PC-9 (cell line): ENCODE measurements at regions not wholly inside any gene's neighbourhood (a gene's known extent, or its start where the extent isn't known, plus 50 kb on each side); places are given as distances from the start of the nearest gene placed in this dataset.

Experiments
- BruUV-seq: library from RNA; stranded (reverse); fragments of 400-500 nt; replicated peaks from 2 replicates; lab custom pipeline; 2021; lab: Mats Ljungman, UMichigan
- CTCF ChIA-PET: fragments of 300-600 bp; sonication (Branson Sonifier 250); formaldehyde crosslinking; loops from one replicate; lab custom pipeline; 2022; ENCODE audit warnings: antibody characterized with exemption; lab: Charles Lee
- POLR2A ChIA-PET: fragments of 300-600 bp; sonication (Branson Sonifier 250); formaldehyde crosslinking; loops from one replicate; lab custom pipeline; 2022; ENCODE audit warnings: antibody characterized with exemption; ENCODE audit not compliant: unreplicated experiment; lab: Charles Lee
- DNase-seq, 2 experiments: peaks; one replicate each; pipeline versions ENCODE4 v3.0.0 to v3.0.0-alpha.2; 2015 to 2022; ENCODE audit warnings: mixed read lengths in 1 of 2
- H2AFZ ChIP-seq: fragments of 200-600 bp; sonication (generic); 2 replicates; pipeline ENCODE4 v1.8.1; 2017; ENCODE audit warnings: antibody characterized with exemption
- H3F3A ChIP-seq: fragments of 200-600 bp; sonication (generic); 2 replicates; pipeline ENCODE4 v1.8.1; 2017; ENCODE audit warnings: antibody characterized with exemption, mild to moderate bottlenecking, low read depth; ENCODE audit not compliant: insufficient read depth
- H3K27ac ChIP-seq: fragments of 200-600 bp; sonication (generic); 2 replicates; pipeline ENCODE4 v1.6.1; 2016; ENCODE audit warnings: mixed run types
- H3K27me3 ChIP-seq: fragments of 200-600 bp; sonication (generic); 2 replicates; pipeline ENCODE4 v1.6.1; 2016; ENCODE audit warnings: low read depth, mixed run types; ENCODE audit not compliant: insufficient read depth
- H3K36me3 ChIP-seq: fragments of 200-600 bp; sonication (generic); 2 replicates; pipeline ENCODE4 v1.6.1; 2016; ENCODE audit warnings: low read depth, mixed run types
- H3K4me1 ChIP-seq: fragments of 200-600 bp; sonication (generic); replicated peaks from 2 replicates; pipeline ENCODE4 v1.6.1; 2016; ENCODE audit warnings: mixed run types; ENCODE audit not compliant: insufficient read depth
- H3K4me2 ChIP-seq: fragments of 200-600 bp; sonication (generic); 2 replicates; pipeline ENCODE4 v1.6.1; 2017; ENCODE audit warnings: mixed run types
- H3K4me3 ChIP-seq: fragments of 200-600 bp; sonication (generic); 2 replicates; pipeline ENCODE4 v1.6.1; 2016; ENCODE audit warnings: mixed run types
- H3K79me2 ChIP-seq: fragments of 200-600 bp; sonication (generic); 2 replicates; pipeline ENCODE4 v1.6.1; 2017; ENCODE audit warnings: low read depth, mixed run types
- H3K9me2 ChIP-seq: fragments of 200-600 bp; sonication (generic); 2 replicates; pipeline ENCODE4 v1.8.1; 2017; ENCODE audit warnings: mild to moderate bottlenecking; ENCODE audit not compliant: insufficient read depth
- H3K9me3 ChIP-seq: fragments of 200-600 bp; sonication (generic); 2 replicates; pipeline ENCODE4 v1.8.1; 2016; ENCODE audit warnings: low read depth; ENCODE audit not compliant: insufficient read depth
- H4K20me1 ChIP-seq: fragments of 200-600 bp; sonication (generic); 2 replicates; pipeline ENCODE4 v1.8.1; 2017; ENCODE audit not compliant: insufficient read depth
- EZH2 ChIP-seq: fragments of 200-600 bp; sonication (generic); IDR thresholded peaks from 2 replicates; pipeline ENCODE4 v1.8.0; 2017; ENCODE audit warnings: antibody characterized with exemption, low read depth
- intact Hi-C: fragments of 100-400 bp; cut with micrococcal nuclease; formaldehyde crosslinking; loops from one replicate; pipeline ENCODE4 v1.10.0; 2022; ENCODE audit not compliant: unreplicated experiment
- TF ChIP-seq, protein P1 (sequence below): fragments of 200-600 bp; sonication (generic); conservative IDR thresholded peaks from 2 replicates; pipeline ENCODE4 v1.6.1; 2017; ENCODE audit warnings: mixed run types, antibody characterized with exemption, mild to moderate bottlenecking, moderate library complexity

DNA sequence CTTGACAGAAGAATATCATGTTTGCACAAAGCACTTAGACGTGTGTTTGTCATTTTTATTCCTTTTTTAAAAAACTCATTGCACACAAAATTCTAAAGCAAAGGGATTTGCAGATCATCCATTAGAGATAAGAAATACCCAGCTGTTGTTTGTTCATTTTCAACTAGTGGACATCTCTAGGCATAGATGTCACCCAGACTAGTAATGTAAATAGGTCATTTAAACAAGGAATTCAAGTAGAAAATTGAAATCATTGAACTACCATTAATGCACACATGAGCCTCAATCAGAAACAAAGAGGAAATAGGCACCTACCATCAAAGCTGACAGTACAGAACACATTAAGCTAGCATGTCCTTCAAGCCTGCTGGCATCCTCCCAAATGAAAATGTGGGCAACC is 107.3 kb downstream of the OR2K2 start:
- H2AFZ ChIP-seq: no peak overlapping the region
- H3F3A ChIP-seq: no peaks in the 10 kb centered on the region
- H3K79me2 ChIP-seq: no peaks in the 10 kb centered on the region
- H3K4me2 ChIP-seq: no peak overlapping the region
- ChIA-PET CTCF (no interaction called here), POLR2A (no interaction called here)
- H3K9me2 ChIP-seq: no peaks in the 10 kb centered on the region
- no peaks in the 10 kb centered on the region for H3K36me3 ChIP-seq
- BruUV-seq: no TSS peak
- H3K4me3 ChIP-seq: no peak overlapping the region
- no peak overlapping the region for H3K27ac ChIP-seq
- no peaks in the 10 kb centered on the region for H3K27me3 ChIP-seq
- no peaks in the 10 kb centered on the region for H3K4me1 ChIP-seq
- H4K20me1 ChIP-seq: no peaks in the 10 kb centered on the region
- no peaks in the 10 kb centered on the region; the same call in 1 of the 2 replicates for H3K9me3 ChIP-seq
- intact Hi-C loops: no loop called here
- DNase-seq: no peak
- TF ChIP-seq, protein P1, sequence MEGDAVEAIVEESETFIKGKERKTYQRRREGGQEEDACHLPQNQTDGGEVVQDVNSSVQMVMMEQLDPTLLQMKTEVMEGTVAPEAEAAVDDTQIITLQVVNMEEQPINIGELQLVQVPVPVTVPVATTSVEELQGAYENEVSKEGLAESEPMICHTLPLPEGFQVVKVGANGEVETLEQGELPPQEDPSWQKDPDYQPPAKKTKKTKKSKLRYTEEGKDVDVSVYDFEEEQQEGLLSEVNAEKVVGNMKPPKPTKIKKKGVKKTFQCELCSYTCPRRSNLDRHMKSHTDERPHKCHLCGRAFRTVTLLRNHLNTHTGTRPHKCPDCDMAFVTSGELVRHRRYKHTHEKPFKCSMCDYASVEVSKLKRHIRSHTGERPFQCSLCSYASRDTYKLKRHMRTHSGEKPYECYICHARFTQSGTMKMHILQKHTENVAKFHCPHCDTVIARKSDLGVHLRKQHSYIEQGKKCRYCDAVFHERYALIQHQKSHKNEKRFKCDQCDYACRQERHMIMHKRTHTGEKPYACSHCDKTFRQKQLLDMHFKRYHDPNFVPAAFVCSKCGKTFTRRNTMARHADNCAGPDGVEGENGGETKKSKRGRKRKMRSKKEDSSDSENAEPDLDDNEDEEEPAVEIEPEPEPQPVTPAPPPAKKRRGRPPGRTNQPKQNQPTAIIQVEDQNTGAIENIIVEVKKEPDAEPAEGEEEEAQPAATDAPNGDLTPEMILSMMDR: no peak
- TF ChIP-seq EZH2: no peak

DNA sequence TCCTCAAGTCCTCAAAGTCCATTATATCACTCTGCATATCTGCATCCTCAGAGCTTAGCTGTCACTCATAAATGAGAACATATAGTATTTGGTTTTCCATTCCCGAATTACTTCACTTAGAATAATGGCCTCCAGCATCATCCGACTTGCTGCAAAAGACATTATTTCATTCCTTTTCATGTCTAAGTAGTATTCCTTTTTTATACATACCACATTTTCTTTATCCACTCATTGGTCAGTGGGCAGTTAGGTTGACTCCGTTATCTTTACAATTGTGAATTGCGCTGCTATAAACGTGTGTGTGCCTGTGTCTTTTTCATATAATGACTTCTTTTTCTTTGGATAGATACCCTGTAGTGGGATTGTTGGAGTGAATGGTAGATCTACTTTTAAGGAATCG is 117.2 kb downstream of the OR2K2 start:
- peaks cover 3% of the 10 kb centered on the region; the same call in 1 of the 2 replicates for H3K9me3 ChIP-seq
- H3K79me2 ChIP-seq: no peaks in the 10 kb centered on the region
- H3K27ac ChIP-seq: no peak overlapping the region
- no peak overlapping the region for H3K4me3 ChIP-seq
- CTCF ChIA-PET: no interaction called here
- no peaks in the 10 kb centered on the region for H3K36me3 ChIP-seq
- no peaks in the 10 kb centered on the region for H3F3A ChIP-seq
- POLR2A ChIA-PET: no interaction called here
- no peaks in the 10 kb centered on the region for H3K4me1 ChIP-seq
- H3K27me3 ChIP-seq: no peaks in the 10 kb centered on the region
- H3K9me2 ChIP-seq: no peaks in the 10 kb centered on the region
- intact Hi-C loops: no loop called here
- no peaks in the 10 kb centered on the region for H4K20me1 ChIP-seq
- no peak overlapping the region for H3K4me2 ChIP-seq
- no TSS peak for BruUV-seq
- TF ChIP-seq EZH2: no peak
- TF ChIP-seq, protein P1: no peak
- H2AFZ ChIP-seq: 0 out of 2 replicates have a peak overlapping the region, but pooled peaks have one; percentile 33
- no peak for DNase-seq

DNA sequence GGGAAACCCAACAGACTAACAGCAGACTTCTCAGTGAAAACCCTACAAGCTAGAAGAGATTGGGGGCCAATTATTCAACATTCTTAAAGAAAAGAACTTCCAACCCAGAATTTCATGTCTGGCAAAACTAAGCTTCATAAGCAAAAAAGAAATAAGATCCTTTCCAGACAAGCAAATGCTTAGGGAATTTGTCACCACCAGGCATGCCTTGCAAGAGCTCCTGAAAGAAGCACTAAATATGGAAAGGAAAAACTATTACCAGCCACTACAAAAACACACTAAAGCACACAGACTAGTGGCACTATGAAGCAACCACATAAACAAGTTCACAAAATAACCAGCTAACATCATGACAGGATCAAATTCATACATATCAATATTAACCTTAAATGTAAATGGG is 131.1 kb downstream of the OR2K2 start:
- Histone ChIP-seq H3K4me2 (no peak overlapping the region), H3K9me2 (no peaks in the 10 kb centered on the region), H3K79me2 (no peaks in the 10 kb centered on the region), H3F3A (no peaks in the 10 kb centered on the region), H3K36me3 (no peaks in the 10 kb centered on the region), H3K9me3 (no peaks in the 10 kb centered on the region; the same call in 1 of the 2 replicates), H3K4me1 (no peaks in the 10 kb centered on the region), H3K27me3 (0 out of 2 replicates have a peak, but pooled peaks cover 2% of the 10 kb centered on the region), H3K4me3 (no peak overlapping the region), H4K20me1 (no peaks in the 10 kb centered on the region), H2AFZ (no peak overlapping the region), H3K27ac (no peak overlapping the region)
- no TSS peak for BruUV-seq
- no peak for DNase-seq
- TF ChIP-seq, protein P1: no peak
- no peak for TF ChIP-seq EZH2
- intact Hi-C loops: no loop called here
- POLR2A ChIA-PET: no interaction called here
- CTCF ChIA-PET: no interaction called here
